ENCODE measurements at regions not wholly inside any gene's neighbourhood (a gene's known extent, or its start where the extent isn't known, plus 50 kb on each side); places are given as distances from the start of the nearest gene placed in this dataset.
A peak's percentile ranks its signal among the peaks of the same experiment; 100 is the strongest.

GRCh38 chr6:119495230-119495683, 145.7 kb upstream of the MAN1A1 start (continued):
- TF ChIP-seq NR0B2 (CRISPR knock-in tag; IDR thresholded peaks at IDR 0.05) (no peak), RNF219 (CRISPR knock-in tag; IDR thresholded peaks at IDR 0.05) (no peak), RARA (CRISPR knock-in tag; IDR thresholded peaks at IDR 0.05) (peak; percentile 52), RERE (CRISPR knock-in tag; IDR thresholded peaks at IDR 0.05; ENCODE audit: low read depth) (no peak), CBX1 (IDR thresholded peaks at IDR 0.05; ENCODE audit: low read depth) (no peak), ZSCAN25 (CRISPR knock-in tag; IDR thresholded peaks at IDR 0.05) (no peak), FOXO1 (CRISPR knock-in tag; IDR thresholded peaks at IDR 0.05) (0 out of 2 replicates have a peak, but pooled peaks have one; percentile 29), BRD4 (CRISPR knock-in tag; IDR thresholded peaks at IDR 0.05) (no peak), ZNF749 (CRISPR knock-in tag; IDR thresholded peaks at IDR 0.05; ENCODE audit: borderline replicate concordance) (no peak), ZNF10 (CRISPR knock-in tag; IDR thresholded peaks at IDR 0.05; ENCODE audit: borderline replicate concordance, low read depth) (no peak), CTCF (CRISPR knock-in tag; IDR thresholded peaks at IDR 0.05) (no peak), SOX5 (CRISPR knock-in tag; IDR thresholded peaks at IDR 0.05; ENCODE audit: borderline replicate concordance) (peak; percentile 48; the same call in 1 of the 2 replicates), ELF3 (CRISPR knock-in tag; IDR thresholded peaks at IDR 0.05) (peak; percentile 63), IKZF4 (CRISPR knock-in tag; IDR thresholded peaks at IDR 0.05; ENCODE audit: borderline replicate concordance, low read depth, not compliant biosample characterization) (no peak), HNF4A (CRISPR knock-in tag; IDR thresholded peaks at IDR 0.05) (peak; percentile 7; the same call in 1 of the 2 replicates), ZNF362 (CRISPR knock-in tag; IDR thresholded peaks at IDR 0.05; ENCODE audit: borderline replicate concordance) (peak; percentile 76; the same call in 1 of the 2 replicates), SMARCC2 (IDR thresholded peaks at IDR 0.05) (no peak), PCBP2 (optimal IDR thresholded peaks at IDR 0.05; ENCODE audit: low read depth, low read length, poor library complexity, severe bottlenecking) (no peak), SALL1 (CRISPR knock-in tag; IDR thresholded peaks at IDR 0.05) (peak; percentile 49), HDAC2 (CRISPR knock-in tag; IDR thresholded peaks at IDR 0.05) (0 out of 2 replicates have a peak, but pooled peaks have one; percentile 14)
